Caco-2 (cell line): ENCODE measurements at regions not wholly inside any gene's neighbourhood (a gene's known extent, or its start where the extent isn't known, plus 50 kb on each side); places are given as distances from the start of the nearest gene placed in this dataset.

Experiments
- BruUV-seq: library from RNA; stranded (reverse); fragments of 400-500 nt; replicated peaks from 2 replicates; lab custom pipeline; 2021; lab: Mats Ljungman, UMichigan
- CTCF ChIA-PET: fragments of 300-600 bp; sonication (Branson Sonifier 250); formaldehyde crosslinking; loops from one replicate; lab custom pipeline; 2022; ENCODE audit warnings: antibody characterized with exemption; lab: Charles Lee
- POLR2A ChIA-PET: fragments of 300-600 bp; sonication (Branson Sonifier 250); formaldehyde crosslinking; loops from one replicate; lab custom pipeline; 2022; ENCODE audit warnings: antibody characterized with exemption; lab: Charles Lee
- DNase-seq, 2 experiments: peaks; one replicate each; pipeline versions ENCODE4 v3.0.0 to v3.0.0-alpha.2; 2020 to 2022
- H3K27me3 ChIP-seq: replicated peaks from 2 replicates; pipeline ENCODE4 v1.6.0; 2011; ENCODE audit warnings: low read length; ENCODE audit not compliant: control insufficient read depth, insufficient read depth
- H3K36me3 ChIP-seq: 2 replicates; pipeline ENCODE4 v1.5.1; 2011; ENCODE audit warnings: low read length; ENCODE audit not compliant: control insufficient read depth, insufficient read depth
- H3K4me1 ChIP-seq: fragments of 250-450 bp; sonication (Bioruptor Pico); 2 replicates; pipeline ENCODE4 v1.5.1; 2020; ENCODE audit warnings: mild to moderate bottlenecking
- H3K4me3 ChIP-seq: 2 replicates; pipeline ENCODE4 v1.5.1; 2011; ENCODE audit warnings: low read depth, mild to moderate bottlenecking, control low read depth, low read length
- H3K9me3 ChIP-seq: fragments of 250-450 bp; sonication (Bioruptor Pico); 2 replicates; pipeline ENCODE4 v1.5.1; 2020; ENCODE audit warnings: mild to moderate bottlenecking, moderate library complexity
- H3K27ac Mint-ChIP-seq: one replicate; pipeline ENCODE4 v1.8.0; 2022; ENCODE audit warnings: mixed read lengths; ENCODE audit not compliant: unreplicated experiment
- H3K27me3 Mint-ChIP-seq: one replicate; pipeline ENCODE4 v1.8.0; 2022; ENCODE audit warnings: mixed read lengths; ENCODE audit not compliant: insufficient read depth, unreplicated experiment
- H3K36me3 Mint-ChIP-seq: one replicate; pipeline ENCODE4 v1.8.0; 2022; ENCODE audit warnings: mild to moderate bottlenecking, mixed read lengths; ENCODE audit not compliant: insufficient read depth, unreplicated experiment
- H3K4me1 Mint-ChIP-seq: one replicate; pipeline ENCODE4 v1.8.0; 2022; ENCODE audit warnings: low read depth, mixed read lengths; ENCODE audit not compliant: unreplicated experiment
- H3K4me3 Mint-ChIP-seq: one replicate; pipeline ENCODE4 v1.8.0; 2022; ENCODE audit warnings: mild to moderate bottlenecking, moderate library complexity, mixed read lengths; ENCODE audit not compliant: unreplicated experiment
- H3K9me3 Mint-ChIP-seq: one replicate; pipeline ENCODE4 v1.8.0; 2022; ENCODE audit warnings: mixed read lengths; ENCODE audit not compliant: unreplicated experiment
- CTCF ChIP-seq, 2 experiments: fragments of 200-600 bp in 1 of 2; IDR thresholded peaks; 1 replicate in 1 of 2; 2 replicates in 1 of 2; pipeline versions ENCODE4 v1.5.1 to v1.8.0; 2011 to 2022; ENCODE audit warnings: antibody characterized with exemption in 1 of 2, control low read depth in 1 of 2, inconsistent platforms in 1 of 2, low read depth in 1 of 2, low read length in 1 of 2, mild to moderate bottlenecking in 1 of 2, moderate library complexity in 1 of 2; ENCODE audit not compliant: insufficient read depth in 1 of 2, severe bottlenecking in 1 of 2, unreplicated experiment in 1 of 2
- intact Hi-C: fragments of 100-400 bp; cut with micrococcal nuclease; formaldehyde crosslinking; loops from one replicate; pipeline ENCODE4 v1.10.0; 2022; ENCODE audit not compliant: unreplicated experiment

- Mint-ChIP-seq H3K4me1 (peaks cover 14% of the 10 kb centered on the region), H3K9me3 (peaks cover 10% of the 10 kb centered on the region), H3K4me3 (no peak overlapping the region), H3K27me3 (no peaks in the 10 kb centered on the region), H3K27ac (no peak overlapping the region), H3K36me3 (no peaks in the 10 kb centered on the region)
- no TSS peak for BruUV-seq
- Histone ChIP-seq H3K4me3 (no peak overlapping the region), H3K36me3 (no peaks in the 10 kb centered on the region), H3K9me3 (no peaks in the 10 kb centered on the region; the same call in 1 of the 2 replicates), H3K4me1 (peaks cover 14% of the 10 kb centered on the region), H3K27me3 (no peaks in the 10 kb centered on the region)
- DNase-seq, result no peak
- CTCF ChIA-PET, result no interaction called here
- TF ChIP-seq CTCF (IDR thresholded peaks at IDR 0.05; ENCODE audit: insufficient read depth in 1 of 2, low read depth in 1 of 2, low read length in 1 of 2, severe bottlenecking in 1 of 2, unreplicated experiment in 1 of 2), result no peak
- POLR2A ChIA-PET, result no interaction called here
- intact Hi-C loops, result no loop called here
These were observed 56.0 kb upstream of the SLC22A16 start for GRCh38 chr6:110532431-110532830.

GRCh38 chr6:110530671-110531070 lies 54.3 kb upstream of the SLC22A16 start:
- POLR2A ChIA-PET, result no interaction called here

GRCh38 chr6:110529907-110530306 lies 53.5 kb upstream of the SLC22A16 start:
- no peak for TF ChIP-seq CTCF (IDR thresholded peaks at IDR 0.05; ENCODE audit: insufficient read depth in 1 of 2, low read depth in 1 of 2, low read length in 1 of 2, severe bottlenecking in 1 of 2, unreplicated experiment in 1 of 2)
- Mint-ChIP-seq H3K27ac (no peak overlapping the region), H3K9me3 (peaks cover 4% of the 10 kb centered on the region), H3K4me1 (no peaks in the 10 kb centered on the region), H3K27me3 (no peaks in the 10 kb centered on the region), H3K36me3 (no peaks in the 10 kb centered on the region), H3K4me3 (no peak overlapping the region)
- Histone ChIP-seq H3K27me3 (no peaks in the 10 kb centered on the region), H3K4me1 (peaks cover 3% of the 10 kb centered on the region; the same call in 1 of the 2 replicates), H3K4me3 (no peak overlapping the region), H3K9me3 (no peaks in the 10 kb centered on the region; the same call in 1 of the 2 replicates), H3K36me3 (no peaks in the 10 kb centered on the region)
- DNase-seq, result no peak
- ChIA-PET POLR2A (no interaction called here), CTCF (no interaction called here)
- no TSS peak for BruUV-seq
- intact Hi-C loops, result loop anchor here (2.0 to 5.0 kb wide), 2 partner anchors 153 to 727 kb away; a partner anchor contains a TSS

More at GRCh38 chr6:110530671-110531070, 54.3 kb upstream of the SLC22A16 start:
- CTCF ChIA-PET, result no interaction called here
- Histone ChIP-seq H3K4me3 (no peak overlapping the region), H3K4me1 (peaks cover 3% of the 10 kb centered on the region; the same call in 1 of the 2 replicates), H3K27me3 (no peaks in the 10 kb centered on the region), H3K9me3 (no peaks in the 10 kb centered on the region; the same call in 1 of the 2 replicates), H3K36me3 (no peaks in the 10 kb centered on the region)
- DNase-seq, result no peak
- no peak overlapping the region for H3K4me3 Mint-ChIP-seq
- peaks cover 2% of the 10 kb centered on the region for H3K4me1 Mint-ChIP-seq
- BruUV-seq, result no TSS peak
- intact Hi-C loops, result no loop called here
- no peaks in the 10 kb centered on the region for H3K27me3 Mint-ChIP-seq
- H3K9me3 Mint-ChIP-seq, result peaks cover 10% of the 10 kb centered on the region
- no peaks in the 10 kb centered on the region for H3K36me3 Mint-ChIP-seq
- H3K27ac Mint-ChIP-seq, result no peak overlapping the region
- TF ChIP-seq CTCF (IDR thresholded peaks at IDR 0.05; ENCODE audit: insufficient read depth in 1 of 2, low read depth in 1 of 2, low read length in 1 of 2, severe bottlenecking in 1 of 2, unreplicated experiment in 1 of 2), result no peak
